GM19043 (cell line): ENCODE measurements at regions not wholly inside any gene's neighbourhood (a gene's known extent, or its start where the extent isn't known, plus 50 kb on each side); places are given as distances from the start of the nearest gene placed in this dataset.
"Not testable (repeated sequence)": the region's sequence is repeated elsewhere in the genome, so short reads cannot be mapped to it uniquely, and the experiment has no call there.

ENCODE experiments used
- ATAC-seq: cut with Tn5 transposase; IDR thresholded peaks from one replicate; pipeline ENCODE4 v1.9.1; 2021; ENCODE audit warnings: low read depth; ENCODE audit not compliant: unreplicated experiment

DNA sequence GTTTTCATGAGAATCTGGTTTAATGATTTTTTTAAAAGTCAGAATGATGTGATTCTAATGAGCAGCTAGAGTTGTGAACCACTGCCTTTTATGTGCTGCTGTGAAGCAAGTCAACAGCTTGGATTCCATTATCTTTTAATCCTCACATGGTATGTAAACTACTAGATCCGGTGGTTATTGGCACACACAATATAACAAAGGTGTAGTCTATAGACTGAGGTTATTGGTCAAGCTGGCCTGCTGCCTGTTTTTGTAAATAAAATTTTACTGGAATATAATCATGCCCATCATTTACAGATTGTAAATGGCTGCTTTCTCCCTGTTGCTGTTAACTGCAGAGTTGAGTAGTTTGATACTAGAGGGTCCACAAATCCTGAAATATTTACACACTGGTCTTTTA is 103.1 kb downstream of the OTOL1 start:
- no peak for ATAC-seq

- ATAC-seq, result no peak
These were observed 103.6 kb downstream of the OTOL1 start for GRCh38 chr3:161600173-161600572.

GRCh38 chr3:161602475-161602874 is 105.9 kb downstream of the OTOL1 start:
- ATAC-seq, result no peak

GRCh38 chr3:161602918-161603317 is 106.3 kb downstream of the OTOL1 start:
- ATAC-seq, result no peak

DNA sequence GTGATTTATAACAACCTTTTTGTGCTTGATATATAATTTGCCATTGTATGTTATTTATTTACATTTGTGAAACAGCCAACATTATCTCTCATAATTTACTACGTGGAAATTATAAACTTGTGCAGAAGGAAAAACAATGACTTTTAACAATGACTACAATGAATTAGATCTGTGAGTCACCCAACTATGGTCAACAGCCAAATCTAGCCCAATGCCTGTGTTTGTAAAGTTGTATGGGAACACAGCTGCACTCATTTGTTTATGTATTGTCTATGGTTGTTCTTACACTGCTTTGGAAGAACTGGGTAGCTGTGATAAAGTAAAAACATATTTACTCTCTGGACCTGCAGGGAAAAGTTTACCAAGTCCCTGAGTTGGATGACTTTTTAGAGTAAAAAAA is 110.4 kb downstream of the OTOL1 start:
- ATAC-seq, result no peak

DNA sequence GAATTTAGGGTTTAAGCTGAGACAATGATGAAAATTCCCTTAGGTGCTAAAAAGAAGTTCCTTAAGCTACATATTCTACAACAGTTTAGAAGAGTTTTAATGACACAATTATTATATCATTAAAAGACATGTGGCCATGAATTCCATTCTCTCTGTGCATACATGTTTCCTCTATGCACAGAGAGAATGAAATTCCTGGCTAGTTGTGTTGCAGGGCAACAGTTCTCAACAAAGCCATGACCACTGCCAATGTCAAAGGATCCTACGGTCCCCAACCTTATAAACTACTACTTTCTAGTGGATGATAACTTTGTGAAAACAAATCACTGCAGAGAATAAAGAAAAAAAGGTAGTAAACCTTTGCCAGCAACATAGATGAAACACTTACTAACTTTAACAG is 122.7 kb downstream of the OTOL1 start:
- no peak for ATAC-seq

GRCh38 chr3:161630794-161631193 is 134.2 kb downstream of the OTOL1 start:
- no peak for ATAC-seq

- no peak for ATAC-seq
These were observed 134.9 kb downstream of the OTOL1 start for GRCh38 chr3:161631536-161631935.

DNA sequence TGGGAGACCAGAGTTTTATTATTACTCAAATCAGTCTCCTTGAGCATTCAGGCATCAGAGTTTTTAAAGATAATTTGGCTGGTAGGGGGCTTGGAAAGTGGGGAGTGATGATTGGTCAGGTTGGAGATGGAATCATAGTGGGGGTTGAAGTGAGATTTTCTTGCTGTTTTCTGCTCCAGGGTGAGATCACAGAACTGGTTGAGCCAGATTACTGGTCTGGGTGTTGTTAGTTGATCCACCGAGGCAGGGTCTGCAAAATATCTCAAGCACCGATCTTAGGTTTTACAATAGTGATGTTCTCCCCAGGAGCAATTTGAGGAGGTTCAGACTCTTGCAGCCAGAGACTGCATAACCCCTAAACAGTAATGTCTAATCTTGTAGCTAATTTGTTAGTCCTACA is 141.0 kb downstream of the OTOL1 start:
- no peak for ATAC-seq

- ATAC-seq, result not testable (repeated sequence)
These were observed 142.5 kb downstream of the OTOL1 start for GRCh38 chr3:161639095-161639494.

GRCh38 chr3:161640181-161640580 is 143.6 kb downstream of the OTOL1 start:
- ATAC-seq, result no peak

GRCh38 chr3:161641287-161641686 is 144.7 kb downstream of the OTOL1 start:
- ATAC-seq, result no peak

- no peak for ATAC-seq
These were observed 148.5 kb downstream of the OTOL1 start for GRCh38 chr3:161644891-161645635.

DNA sequence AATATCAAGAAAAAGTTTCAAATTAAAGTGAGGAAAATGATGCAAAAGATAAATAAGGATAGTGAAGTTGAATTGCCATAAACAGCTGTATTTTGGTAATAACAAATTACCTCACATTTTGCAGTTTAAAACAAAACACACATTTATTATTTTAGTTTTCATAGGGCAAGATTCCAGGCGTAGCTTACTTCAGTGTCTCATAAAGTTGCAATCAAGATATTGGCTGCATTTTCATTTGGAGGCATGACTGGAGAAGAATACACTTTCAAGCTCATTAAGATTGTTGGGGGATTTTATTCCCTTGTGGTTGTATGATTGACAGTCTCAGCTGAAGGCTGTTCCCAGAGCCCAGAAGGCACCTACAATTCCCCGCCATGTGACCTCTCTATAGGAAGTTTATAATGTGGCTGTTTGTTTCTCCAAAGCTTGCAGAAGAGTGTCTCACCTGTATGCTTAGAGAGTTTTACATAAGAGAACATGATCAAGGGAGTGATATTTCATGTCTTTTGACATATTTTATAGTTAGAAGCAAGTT is 151.4 kb downstream of the OTOL1 start:
- no peak for ATAC-seq

GRCh38 chr3:161649900-161650484 is 153.4 kb downstream of the OTOL1 start:
- no peak for ATAC-seq

DNA sequence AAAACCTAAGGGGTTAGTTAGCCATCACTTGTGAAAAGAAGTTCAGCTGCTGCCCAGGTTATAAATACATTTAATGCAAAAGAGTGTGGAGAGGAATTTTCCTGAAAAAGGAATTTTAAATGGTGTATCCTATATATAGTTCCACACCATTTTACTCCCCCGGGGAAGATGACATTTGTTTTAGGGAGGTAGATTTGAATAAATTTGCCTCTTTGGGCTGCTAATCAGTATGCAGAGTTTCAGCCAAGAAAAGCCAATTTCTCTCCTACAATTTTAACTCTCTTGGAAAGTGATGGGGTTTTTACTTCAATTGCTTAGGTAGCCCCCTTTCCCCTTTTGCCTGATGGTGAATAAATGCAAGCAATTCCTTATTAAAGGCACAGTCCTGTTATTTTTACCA is 161.2 kb downstream of the OTOL1 start:
- no peak for ATAC-seq

DNA sequence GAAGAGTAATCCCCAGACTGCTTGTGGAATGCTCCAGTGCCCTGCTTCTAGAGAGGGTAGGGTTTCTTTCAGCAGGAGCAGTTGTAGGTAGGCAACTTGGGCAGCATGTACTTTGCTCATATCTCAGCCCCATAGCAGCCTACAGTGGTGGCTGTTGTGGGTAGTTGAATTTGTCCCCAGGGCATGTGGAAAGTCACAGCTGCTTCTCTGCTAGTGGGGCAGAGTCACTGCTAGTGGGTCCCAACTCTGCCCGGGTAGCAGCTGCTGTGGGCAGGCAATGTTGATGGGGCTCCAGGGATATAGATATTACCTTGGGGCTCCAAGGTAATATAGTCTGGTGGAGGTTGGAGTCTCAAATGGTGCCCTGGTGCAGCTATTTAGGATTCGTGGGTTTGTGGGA is 174.5 kb downstream of the OTOL1 start:
- ATAC-seq, result no peak

DNA sequence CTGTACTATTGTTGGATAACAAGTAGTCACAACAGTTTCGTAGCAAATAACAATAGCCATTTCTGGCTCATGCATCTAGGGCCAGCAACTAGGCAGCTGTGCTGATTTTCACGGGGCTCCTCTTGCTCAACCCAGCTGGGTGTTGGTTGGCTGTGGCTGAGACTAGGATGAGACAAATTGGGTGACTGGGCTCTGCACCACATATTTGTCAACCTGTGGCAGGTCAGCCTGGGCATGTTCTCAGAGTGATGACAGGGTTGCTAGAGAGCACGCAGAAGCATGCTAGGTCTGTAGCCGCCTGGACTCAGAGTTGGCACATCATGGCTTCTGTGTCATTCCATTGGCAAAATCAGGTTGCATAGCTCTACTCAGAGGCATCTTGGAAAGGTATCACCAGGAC is 175.9 kb downstream of the OTOL1 start:
- no peak for ATAC-seq

DNA sequence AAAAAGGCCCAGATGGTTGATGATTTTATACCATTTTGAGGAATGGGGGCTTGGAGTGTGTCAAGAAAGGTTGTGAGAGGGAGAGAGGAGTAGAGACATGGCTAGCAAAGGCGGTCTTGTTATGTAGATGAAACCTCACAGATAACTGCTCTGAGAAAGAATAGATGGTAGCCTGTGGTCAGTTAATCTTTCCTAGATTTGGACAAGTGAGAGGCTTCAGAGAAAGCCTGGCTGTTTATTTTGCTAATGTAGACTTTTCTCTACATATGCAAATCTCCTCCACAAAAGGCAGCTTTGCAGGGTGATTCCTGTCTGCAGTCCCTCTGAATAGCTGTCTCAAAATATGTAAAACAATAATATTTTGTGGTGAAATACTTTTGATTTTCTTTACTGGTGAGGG is 177.3 kb downstream of the OTOL1 start:
- no peak for ATAC-seq

DNA sequence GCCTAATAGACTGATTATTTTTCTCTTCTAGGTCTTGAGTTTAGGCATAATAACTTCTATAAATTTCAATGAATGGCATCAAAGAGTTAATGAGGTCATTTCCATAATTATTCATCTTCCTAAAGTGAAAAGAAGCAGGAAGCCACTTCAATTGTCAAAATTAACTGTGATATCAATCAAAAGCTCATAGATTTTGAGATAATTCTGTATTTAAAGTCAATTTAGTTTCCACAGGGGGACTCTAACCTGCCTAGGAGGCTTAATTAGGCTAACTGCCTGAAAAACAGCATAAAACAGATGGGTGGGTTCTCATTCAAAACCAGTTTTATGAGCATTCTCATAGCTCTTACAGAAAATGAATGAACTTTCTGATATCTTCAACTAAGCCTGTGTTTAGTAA is 177.8 kb downstream of the OTOL1 start:
- no peak for ATAC-seq

DNA sequence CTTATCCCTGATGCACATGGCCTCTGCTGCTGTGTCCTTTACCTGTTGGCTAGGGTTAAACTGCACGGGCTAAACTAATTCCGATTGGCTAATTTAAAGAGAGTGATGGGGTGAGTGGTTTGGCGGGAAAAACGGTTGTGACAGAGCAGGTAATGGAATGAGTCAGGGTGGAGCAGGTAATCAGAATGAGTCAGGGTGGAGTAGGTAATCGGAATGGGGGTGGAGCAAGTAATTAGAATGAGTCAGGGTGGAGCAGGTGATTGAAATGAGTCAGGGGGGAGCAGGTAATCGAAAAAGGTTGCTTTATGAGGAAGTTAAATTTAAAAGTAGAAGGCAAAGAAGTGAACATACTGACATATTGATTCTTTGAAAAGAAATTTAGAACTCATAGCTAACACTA is 185.2 kb downstream of the OTOL1 start:
- ATAC-seq, result not testable (repeated sequence)

GRCh38 chr3:161682715-161683114 is 186.1 kb downstream of the OTOL1 start:
- no peak for ATAC-seq
